ENCODE measurements at regions not wholly inside any gene's neighbourhood (a gene's known extent, or its start where the extent isn't known, plus 50 kb on each side); places are given as distances from the start of the nearest gene placed in this dataset.
"Not testable (repeated sequence)": the region's sequence is repeated elsewhere in the genome, so short reads cannot be mapped to it uniquely, and the experiment has no call there.

DNA sequence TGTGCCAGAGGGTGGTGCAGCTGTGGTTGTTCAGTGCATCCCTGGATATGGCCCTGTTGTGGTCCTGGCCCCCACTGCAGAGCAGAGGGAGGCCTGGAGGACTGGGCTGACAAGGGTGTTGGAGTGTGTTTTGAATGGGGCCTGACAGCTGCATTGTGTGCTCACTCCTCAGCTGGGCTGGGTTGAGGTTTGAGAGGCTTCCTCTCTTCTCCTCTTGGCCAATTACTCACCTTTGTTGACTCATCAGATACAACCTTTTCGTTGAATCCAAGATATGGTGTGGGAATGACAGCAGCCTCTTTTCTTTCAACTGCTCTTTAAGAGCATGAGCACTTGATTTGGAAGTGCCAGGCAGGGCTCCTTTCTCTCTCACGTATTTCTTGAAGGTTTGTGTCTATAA lies 228.5 kb upstream of the COBL start:
- no peak overlapping the region for H3K27ac ChIP-seq
- H3K4me1 ChIP-seq: no peaks in the 10 kb centered on the region
- WGBS, 2 donors: 22 to 27% methylated on average over 2 of the region's 2 CpGs
- ATAC-seq (no peak), DNase-seq (no peak)
- intact Hi-C loops (cut with DNase I): no loop called here
- H3K27me3 ChIP-seq: no peaks in the 10 kb centered on the region
- no peak for TF ChIP-seq POLR2A (IDR thresholded peaks at IDR 0.05)
- TF ChIP-seq, protein P1, sequence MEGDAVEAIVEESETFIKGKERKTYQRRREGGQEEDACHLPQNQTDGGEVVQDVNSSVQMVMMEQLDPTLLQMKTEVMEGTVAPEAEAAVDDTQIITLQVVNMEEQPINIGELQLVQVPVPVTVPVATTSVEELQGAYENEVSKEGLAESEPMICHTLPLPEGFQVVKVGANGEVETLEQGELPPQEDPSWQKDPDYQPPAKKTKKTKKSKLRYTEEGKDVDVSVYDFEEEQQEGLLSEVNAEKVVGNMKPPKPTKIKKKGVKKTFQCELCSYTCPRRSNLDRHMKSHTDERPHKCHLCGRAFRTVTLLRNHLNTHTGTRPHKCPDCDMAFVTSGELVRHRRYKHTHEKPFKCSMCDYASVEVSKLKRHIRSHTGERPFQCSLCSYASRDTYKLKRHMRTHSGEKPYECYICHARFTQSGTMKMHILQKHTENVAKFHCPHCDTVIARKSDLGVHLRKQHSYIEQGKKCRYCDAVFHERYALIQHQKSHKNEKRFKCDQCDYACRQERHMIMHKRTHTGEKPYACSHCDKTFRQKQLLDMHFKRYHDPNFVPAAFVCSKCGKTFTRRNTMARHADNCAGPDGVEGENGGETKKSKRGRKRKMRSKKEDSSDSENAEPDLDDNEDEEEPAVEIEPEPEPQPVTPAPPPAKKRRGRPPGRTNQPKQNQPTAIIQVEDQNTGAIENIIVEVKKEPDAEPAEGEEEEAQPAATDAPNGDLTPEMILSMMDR (IDR thresholded peaks at IDR 0.05): no peak
- H3K36me3 ChIP-seq (replicated peaks in 1 of 2; ENCODE audit: insufficient read depth in 1 of 2, low read depth in 2 of 2): no peaks in the 10 kb centered on the region
- H3K9me3 ChIP-seq: no peaks in the 10 kb centered on the region
- no peak overlapping the region for H3K4me3 ChIP-seq

DNA sequence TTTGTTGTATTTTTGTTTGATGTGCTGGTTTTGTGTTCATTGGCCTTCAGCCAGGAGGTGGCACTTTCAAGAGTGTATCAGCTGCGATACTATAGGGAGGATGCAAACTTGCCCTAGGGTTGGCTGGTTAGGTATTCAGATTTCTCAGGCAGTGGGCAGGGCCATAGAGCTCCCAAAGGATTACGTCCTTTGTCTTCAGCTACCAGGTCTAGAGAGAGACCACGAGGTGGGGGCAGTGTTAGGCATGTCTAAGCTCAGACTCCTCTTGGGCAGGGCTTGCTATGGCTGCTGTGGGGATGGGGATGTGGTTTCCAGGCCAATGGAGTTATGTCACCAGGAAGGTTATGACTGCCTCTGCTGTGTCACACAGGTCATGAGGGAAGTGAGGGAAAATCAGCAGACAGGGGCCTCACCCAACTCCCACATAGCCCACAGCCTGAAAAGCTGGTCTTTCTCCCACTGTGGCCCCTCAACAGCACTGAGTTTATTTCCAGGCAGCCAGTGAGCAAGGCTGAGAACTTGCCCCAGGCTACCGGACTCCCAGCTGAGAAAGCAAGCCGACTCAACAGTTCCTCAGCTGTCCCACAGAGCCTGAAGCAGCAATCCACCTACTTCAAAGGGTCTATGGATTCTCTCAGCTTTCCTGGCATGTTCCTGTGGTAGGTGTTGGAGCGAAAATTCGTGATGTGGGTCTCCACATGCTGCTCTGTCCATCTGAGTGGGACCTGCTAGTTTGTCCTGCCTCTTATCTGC lies 227.4 kb upstream of the COBL start:
- H3K4me1 ChIP-seq: no peaks in the 10 kb centered on the region
- TF ChIP-seq, protein P1 (IDR thresholded peaks at IDR 0.05): no peak
- TF ChIP-seq POLR2A (IDR thresholded peaks at IDR 0.05): no peak
- H3K9me3 ChIP-seq: no peaks in the 10 kb centered on the region
- no peak overlapping the region for H3K4me3 ChIP-seq
- ATAC-seq (no peak), DNase-seq (no peak)
- no peaks in the 10 kb centered on the region for H3K27me3 ChIP-seq
- H3K36me3 ChIP-seq (replicated peaks in 1 of 2; ENCODE audit: insufficient read depth in 1 of 2, low read depth in 2 of 2): no peaks in the 10 kb centered on the region
- WGBS, 2 donors: 35 to 40% methylated on average over 6 to 7 of the region's 7 CpGs
- intact Hi-C loops (cut with DNase I): no loop called here
- no peak overlapping the region for H3K27ac ChIP-seq

DNA sequence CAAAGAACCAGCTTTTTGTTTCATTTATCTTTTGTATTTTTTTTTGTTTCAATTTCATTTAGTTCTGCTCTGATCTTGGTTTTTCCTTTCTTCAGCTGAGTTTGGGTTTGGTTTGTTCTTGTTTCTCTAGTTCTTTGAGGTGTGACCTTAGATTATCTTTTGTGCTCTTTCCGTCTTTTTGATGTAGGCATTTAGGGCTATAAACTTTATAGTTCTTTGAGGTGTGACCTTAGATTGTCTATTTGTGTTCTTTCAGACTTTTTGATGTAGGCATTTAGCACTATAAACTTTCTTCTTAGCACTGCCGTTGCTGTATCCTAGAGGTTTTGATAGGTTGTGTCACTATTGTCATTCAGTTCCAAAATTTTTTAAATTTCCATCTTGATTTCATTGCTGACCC lies 224.3 kb upstream of the COBL start:
- ATAC-seq; H3K4me1 ChIP-seq; H3K36me3 ChIP-seq (replicated peaks in 1 of 2; ENCODE audit: insufficient read depth in 1 of 2, low read depth in 2 of 2); H3K27me3 ChIP-seq; DNase-seq; intact Hi-C loops (cut with DNase I); H3K27ac ChIP-seq; H3K4me3 ChIP-seq; H3K9me3 ChIP-seq: not testable (repeated sequence)
- WGBS, 2 donors: 53 to 65% methylated on average over 2 of the region's 2 CpGs

DNA sequence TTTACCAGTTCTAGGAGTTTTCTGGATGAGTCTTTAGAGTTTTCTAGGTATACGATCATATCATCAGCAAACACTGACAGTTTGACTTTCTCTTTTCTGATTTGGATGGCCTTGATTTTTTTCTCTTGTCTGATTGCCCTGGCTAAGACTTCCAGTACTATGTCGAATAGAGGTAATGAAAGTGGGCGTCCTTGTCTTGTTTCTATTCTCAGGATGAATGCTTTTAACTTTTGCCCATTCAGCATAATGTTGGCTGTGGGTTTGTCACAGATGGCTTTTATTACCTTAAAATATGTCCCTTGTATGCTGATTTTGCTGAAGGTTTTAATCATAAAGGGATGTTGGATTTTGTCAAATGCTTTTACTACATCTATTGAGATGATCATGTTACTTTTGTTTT lies 223.2 kb upstream of the COBL start:
- TF ChIP-seq, protein P1 (IDR thresholded peaks at IDR 0.05): no peak
- TF ChIP-seq POLR2A (IDR thresholded peaks at IDR 0.05): no peak

DNA sequence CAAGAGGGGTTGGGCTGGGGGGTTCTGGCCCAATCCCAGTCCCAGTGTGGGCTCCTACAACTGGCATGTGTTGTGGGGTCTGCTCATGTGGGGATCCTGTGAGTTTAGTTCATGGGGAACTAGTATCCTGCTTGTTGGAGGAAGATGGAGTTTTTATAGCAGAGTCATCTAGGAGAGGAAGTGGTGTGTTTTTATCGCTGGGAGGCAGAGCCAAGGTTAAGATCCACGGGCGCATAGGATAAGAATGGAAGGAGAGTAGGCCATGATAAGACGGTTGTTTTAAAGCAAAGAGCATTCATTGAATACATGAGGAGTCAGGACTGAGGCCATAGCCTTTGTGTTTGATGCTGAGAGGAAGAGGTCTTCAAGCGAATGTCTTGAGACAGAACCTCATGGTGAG lies 211.6 kb upstream of the COBL start:
- no peak overlapping the region for H3K4me3 ChIP-seq
- ATAC-seq (no peak), DNase-seq (no peak)
- H3K27ac ChIP-seq: no peak overlapping the region
- intact Hi-C loops (cut with DNase I): no loop called here
- no peak for TF ChIP-seq POLR2A (IDR thresholded peaks at IDR 0.05)
- TF ChIP-seq, protein P1 (IDR thresholded peaks at IDR 0.05): no peak
- no peaks in the 10 kb centered on the region for H3K27me3 ChIP-seq
- 76% methylated on average over 5 of the region's 5 CpGs; no CpG with 5 or more reads in 1 of the 2 donors for WGBS, 2 donors
- H3K9me3 ChIP-seq: no peaks in the 10 kb centered on the region
- no peaks in the 10 kb centered on the region for H3K4me1 ChIP-seq
- no peaks in the 10 kb centered on the region for H3K36me3 ChIP-seq (replicated peaks in 1 of 2; ENCODE audit: insufficient read depth in 1 of 2, low read depth in 2 of 2)

More for the DNA sequence above, 223.2 kb upstream of the COBL start:
- Histone ChIP-seq H3K36me3 (replicated peaks in 1 of 2; ENCODE audit: insufficient read depth in 1 of 2, low read depth in 2 of 2) (no peaks in the 10 kb centered on the region), H3K27me3 (no peaks in the 10 kb centered on the region), H3K27ac (no peak overlapping the region), H3K4me3 (no peak overlapping the region), H3K9me3 (no peaks in the 10 kb centered on the region), H3K4me1 (no peaks in the 10 kb centered on the region)
- intact Hi-C loops (cut with DNase I): no loop called here
- ATAC-seq (no peak), DNase-seq (no peak)
- 58 to 64% methylated on average over 3 of the region's 3 CpGs for WGBS, 2 donors

All from body of pancreas (tissue), 4 donors.